ENCODE measurements at regions not wholly inside any gene's neighbourhood (a gene's known extent, or its start where the extent isn't known, plus 50 kb on each side); places are given as distances from the start of the nearest gene placed in this dataset.
"Not testable (repeated sequence)": the region's sequence is repeated elsewhere in the genome, so short reads cannot be mapped to it uniquely, and the experiment has no call there.

DNA sequence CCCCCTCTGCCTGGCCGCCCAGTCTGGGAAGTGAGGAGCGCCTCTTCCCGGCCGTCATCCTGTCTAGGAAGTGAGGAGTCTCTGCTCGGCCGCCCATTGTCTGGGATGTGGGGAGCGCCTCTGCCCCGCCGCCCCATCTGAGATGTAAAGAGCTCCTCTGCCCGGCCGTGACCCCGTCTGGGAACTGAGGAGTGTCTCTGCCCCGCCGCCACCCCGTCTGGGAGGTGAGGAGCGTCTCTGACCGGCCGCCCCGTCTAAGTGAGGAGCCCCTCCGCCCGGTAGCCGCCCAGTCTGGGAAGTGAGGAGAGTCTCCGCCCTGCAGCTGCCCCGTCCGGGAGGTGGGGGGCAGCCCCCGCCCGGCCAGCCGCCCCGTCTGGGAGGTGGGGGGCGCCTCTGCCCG, 228.9 kb downstream of the RPIA start:
- TF ChIP-seq, protein P1, sequence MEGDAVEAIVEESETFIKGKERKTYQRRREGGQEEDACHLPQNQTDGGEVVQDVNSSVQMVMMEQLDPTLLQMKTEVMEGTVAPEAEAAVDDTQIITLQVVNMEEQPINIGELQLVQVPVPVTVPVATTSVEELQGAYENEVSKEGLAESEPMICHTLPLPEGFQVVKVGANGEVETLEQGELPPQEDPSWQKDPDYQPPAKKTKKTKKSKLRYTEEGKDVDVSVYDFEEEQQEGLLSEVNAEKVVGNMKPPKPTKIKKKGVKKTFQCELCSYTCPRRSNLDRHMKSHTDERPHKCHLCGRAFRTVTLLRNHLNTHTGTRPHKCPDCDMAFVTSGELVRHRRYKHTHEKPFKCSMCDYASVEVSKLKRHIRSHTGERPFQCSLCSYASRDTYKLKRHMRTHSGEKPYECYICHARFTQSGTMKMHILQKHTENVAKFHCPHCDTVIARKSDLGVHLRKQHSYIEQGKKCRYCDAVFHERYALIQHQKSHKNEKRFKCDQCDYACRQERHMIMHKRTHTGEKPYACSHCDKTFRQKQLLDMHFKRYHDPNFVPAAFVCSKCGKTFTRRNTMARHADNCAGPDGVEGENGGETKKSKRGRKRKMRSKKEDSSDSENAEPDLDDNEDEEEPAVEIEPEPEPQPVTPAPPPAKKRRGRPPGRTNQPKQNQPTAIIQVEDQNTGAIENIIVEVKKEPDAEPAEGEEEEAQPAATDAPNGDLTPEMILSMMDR (conservative IDR thresholded peaks at IDR 0.05; ENCODE audit: low read length) = not testable (repeated sequence)
- TF ChIP-seq EZH2phosphoT487 (IDR thresholded peaks at IDR 0.05; ENCODE audit: borderline replicate concordance, low read depth, low read length) = not testable (repeated sequence)

Measured in OCI-LY7 (cell line).